ENCODE measurements at regions not wholly inside any gene's neighbourhood (a gene's known extent, or its start where the extent isn't known, plus 50 kb on each side); places are given as distances from the start of the nearest gene placed in this dataset.
A peak's percentile ranks its signal among the peaks of the same experiment; 100 is the strongest.

- Histone ChIP-seq H2AFZ (ENCODE audit: low read depth, low read length) (no peak overlapping the region), H3K9ac (ENCODE audit: insufficient read depth in 1 of 2, low read depth in 2 of 2, low read length in 2 of 2) (no peak overlapping the region), H3K36me3 (ENCODE audit: control insufficient read depth, insufficient read depth, low read length) (no peaks in the 10 kb centered on the region), H4K20me1 (replicated peaks; ENCODE audit: control insufficient read depth, insufficient read depth, low read length) (no peaks in the 10 kb centered on the region), H3K4me3 (no peak overlapping the region), H3K79me2 (ENCODE audit: control insufficient read depth, insufficient read depth, low read length) (no peaks in the 10 kb centered on the region), H3K9me1 (ENCODE audit: control insufficient read depth, insufficient read depth, low read length) (no peaks in the 10 kb centered on the region), H3K4me1 (replicated peaks in 1 of 2; ENCODE audit: control insufficient read depth in 2 of 2, insufficient read depth in 2 of 2, low read length in 2 of 2) (no peaks in the 10 kb centered on the region; a peak in 1 of 5 replicates), H3K27me3 (ENCODE audit: control insufficient read depth in 2 of 2, insufficient read depth in 2 of 2, low read length in 2 of 2) (no peaks in the 10 kb centered on the region), H3K27ac (ENCODE audit: extremely low read depth, low read depth, low read length) (no peak overlapping the region), H3K9me3 (replicated peaks; ENCODE audit: control insufficient read depth, insufficient read depth, low read depth, low read length) (no peaks in the 10 kb centered on the region), H3K4me2 (ENCODE audit: insufficient read depth, low read length) (no peak overlapping the region)
- WGBS (ENCODE audit: insufficient coverage, low coverage, missing lambda C conversion rate): 3% methylated on average over 9 of the region's 10 CpGs
- POLR2A ChIA-PET: interaction anchor here (0.6 kb wide), 1 partner anchor 402 kb away, joined by 3 read pairs; no protein-coding TSS in a partner anchor
- no peak for TF ChIP-seq TCF7L2 (IDR thresholded peaks at IDR 0.05; ENCODE audit: low read depth, low read length)
- no TSS peak for BruUV-seq (replicated peaks)
- FAIRE-seq: no peak
- intact Hi-C loops (cut with micrococcal nuclease) (no loop called here), in situ Hi-C loops (cut with MboI) (no loop called here)
- DNase-seq (ENCODE audit: extremely low read depth in 1 of 4, low spot score in 3 of 4): no peak
- CTCF ChIA-PET (ENCODE audit: low intra/inter-chr PET ratio): no interaction called here
- ATAC-seq: no peak
Observed at GRCh38 chr3:187590861-187591576, 79.2 kb downstream of the SST start.

- H3K9me3 ChIP-seq (replicated peaks; ENCODE audit: control insufficient read depth, insufficient read depth, low read depth, low read length): no peaks in the 10 kb centered on the region
- H3K9me1 ChIP-seq (ENCODE audit: control insufficient read depth, insufficient read depth, low read length): no peaks in the 10 kb centered on the region
- H3K4me1 ChIP-seq (replicated peaks in 1 of 2; ENCODE audit: control insufficient read depth in 2 of 2, insufficient read depth in 2 of 2, low read length in 2 of 2): no peaks in the 10 kb centered on the region; a peak in 1 of 5 replicates
- intact Hi-C loops (cut with micrococcal nuclease) (no loop called here), in situ Hi-C loops (cut with MboI) (no loop called here)
- FAIRE-seq (no peak), DNase-seq (ENCODE audit: extremely low read depth in 1 of 4, low spot score in 3 of 4) (peak in 1 of 4 experiments; percentile 2), ATAC-seq (no peak; the same call in 2 of the 3 replicates)
- POLR2A ChIA-PET: no interaction called here
- CTCF ChIA-PET (ENCODE audit: low intra/inter-chr PET ratio): no interaction called here
- no TSS peak for BruUV-seq (replicated peaks)
- TF ChIP-seq CBFA2T3 (IDR thresholded peaks at IDR 0.05) (peak; percentile 40; the same call in 1 of the 2 replicates), ERF (CRISPR knock-in tag; IDR thresholded peaks at IDR 0.05) (no peak), TEAD4 (IDR thresholded peaks at IDR 0.05; ENCODE audit: low read length) (peak; percentile 60; the same call in 1 of the 2 replicates), TEAD4 (CRISPR knock-in tag; IDR thresholded peaks at IDR 0.05; ENCODE audit: borderline replicate concordance) (no peak), TAL1 (IDR thresholded peaks at IDR 0.05) (peak; percentile 32; the same call in 1 of the 2 replicates), FIP1L1 (IDR thresholded peaks at IDR 0.05; ENCODE audit: low read depth, low read length, poor library complexity, severe bottlenecking) (no peak), BHLHE40 (IDR thresholded peaks at IDR 0.05; ENCODE audit: low read length) (peak; percentile 30; the same call in 1 of the 2 replicates)
- TF ChIP-seq, protein P1, sequence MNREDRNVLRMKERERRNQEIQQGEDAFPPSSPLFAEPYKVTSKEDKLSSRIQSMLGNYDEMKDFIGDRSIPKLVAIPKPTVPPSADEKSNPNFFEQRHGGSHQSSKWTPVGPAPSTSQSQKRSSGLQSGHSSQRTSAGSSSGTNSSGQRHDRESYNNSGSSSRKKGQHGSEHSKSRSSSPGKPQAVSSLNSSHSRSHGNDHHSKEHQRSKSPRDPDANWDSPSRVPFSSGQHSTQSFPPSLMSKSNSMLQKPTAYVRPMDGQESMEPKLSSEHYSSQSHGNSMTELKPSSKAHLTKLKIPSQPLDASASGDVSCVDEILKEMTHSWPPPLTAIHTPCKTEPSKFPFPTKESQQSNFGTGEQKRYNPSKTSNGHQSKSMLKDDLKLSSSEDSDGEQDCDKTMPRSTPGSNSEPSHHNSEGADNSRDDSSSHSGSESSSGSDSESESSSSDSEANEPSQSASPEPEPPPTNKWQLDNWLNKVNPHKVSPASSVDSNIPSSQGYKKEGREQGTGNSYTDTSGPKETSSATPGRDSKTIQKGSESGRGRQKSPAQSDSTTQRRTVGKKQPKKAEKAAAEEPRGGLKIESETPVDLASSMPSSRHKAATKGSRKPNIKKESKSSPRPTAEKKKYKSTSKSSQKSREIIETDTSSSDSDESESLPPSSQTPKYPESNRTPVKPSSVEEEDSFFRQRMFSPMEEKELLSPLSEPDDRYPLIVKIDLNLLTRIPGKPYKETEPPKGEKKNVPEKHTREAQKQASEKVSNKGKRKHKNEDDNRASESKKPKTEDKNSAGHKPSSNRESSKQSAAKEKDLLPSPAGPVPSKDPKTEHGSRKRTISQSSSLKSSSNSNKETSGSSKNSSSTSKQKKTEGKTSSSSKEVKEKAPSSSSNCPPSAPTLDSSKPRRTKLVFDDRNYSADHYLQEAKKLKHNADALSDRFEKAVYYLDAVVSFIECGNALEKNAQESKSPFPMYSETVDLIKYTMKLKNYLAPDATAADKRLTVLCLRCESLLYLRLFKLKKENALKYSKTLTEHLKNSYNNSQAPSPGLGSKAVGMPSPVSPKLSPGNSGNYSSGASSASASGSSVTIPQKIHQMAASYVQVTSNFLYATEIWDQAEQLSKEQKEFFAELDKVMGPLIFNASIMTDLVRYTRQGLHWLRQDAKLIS (CRISPR knock-in tag; IDR thresholded peaks at IDR 0.05): no peak
- no peaks in the 10 kb centered on the region for H3K27me3 ChIP-seq (ENCODE audit: control insufficient read depth in 2 of 2, insufficient read depth in 2 of 2, low read length in 2 of 2)
- no peak overlapping the region for H3K4me3 ChIP-seq
- no peaks in the 10 kb centered on the region for H3K79me2 ChIP-seq (ENCODE audit: control insufficient read depth, insufficient read depth, low read length)
- 0% methylated on average over 4 of the region's 4 CpGs for WGBS (ENCODE audit: insufficient coverage, low coverage, missing lambda C conversion rate)
- H3K36me3 ChIP-seq (ENCODE audit: control insufficient read depth, insufficient read depth, low read length): no peaks in the 10 kb centered on the region
- no peak overlapping the region for H3K9ac ChIP-seq (ENCODE audit: insufficient read depth in 1 of 2, low read depth in 2 of 2, low read length in 2 of 2)
- no peaks in the 10 kb centered on the region for H4K20me1 ChIP-seq (replicated peaks; ENCODE audit: control insufficient read depth, insufficient read depth, low read length)
- no peak overlapping the region for H3K27ac ChIP-seq (ENCODE audit: extremely low read depth, low read depth, low read length)
- H2AFZ ChIP-seq (ENCODE audit: low read depth, low read length): no peak overlapping the region
- no peak overlapping the region for H3K4me2 ChIP-seq (ENCODE audit: insufficient read depth, low read length)
Observed at GRCh38 chr3:187587076-187587475, 83.1 kb downstream of the SST start.

Data from K562 (cell line).